ENCODE measurements at regions not wholly inside any gene's neighbourhood (a gene's known extent, or its start where the extent isn't known, plus 50 kb on each side); places are given as distances from the start of the nearest gene placed in this dataset.

DNA sequence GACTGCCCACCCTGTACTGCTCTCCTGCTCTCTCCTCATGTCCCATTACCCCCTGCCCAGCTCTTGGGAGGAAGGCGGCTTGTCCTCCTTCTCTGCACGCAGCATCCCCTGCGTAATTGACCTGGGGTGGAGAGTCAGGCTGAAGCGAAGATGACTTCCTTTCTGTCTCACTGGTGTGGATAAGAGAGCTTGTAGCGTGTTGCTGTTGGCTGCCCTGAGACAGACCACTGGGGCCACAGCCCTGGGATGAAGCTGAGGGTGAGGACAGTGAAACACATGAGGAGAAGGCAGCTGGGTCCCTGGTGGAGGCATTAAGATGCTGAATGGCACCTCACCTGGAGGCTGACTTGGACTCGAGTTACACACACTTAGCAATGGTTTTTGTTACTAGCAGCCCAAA is 310.3 kb upstream of the ZNF32 start:
- no peak for DNase-seq (ENCODE audit: low spot score)

DNA sequence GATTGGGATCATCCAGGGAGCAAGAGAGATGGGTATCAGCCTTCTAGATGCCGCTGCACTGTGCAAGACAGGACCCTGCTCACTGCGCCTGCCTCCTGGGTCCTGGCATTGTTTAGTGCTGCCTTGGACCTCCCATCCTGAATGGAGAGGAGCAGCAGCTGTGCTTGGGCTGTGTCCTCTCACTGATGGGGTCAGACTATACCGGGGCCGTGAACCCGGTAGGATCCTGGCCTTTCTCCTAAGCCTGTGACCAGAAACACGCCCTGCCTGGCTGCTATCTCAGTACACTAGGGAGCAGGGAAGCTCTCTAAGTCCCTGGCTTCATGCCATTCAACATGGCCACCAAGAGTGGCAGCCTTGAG is 309.4 kb upstream of the ZNF32 start:
- DNase-seq (ENCODE audit: low spot score) = no peak

DNA sequence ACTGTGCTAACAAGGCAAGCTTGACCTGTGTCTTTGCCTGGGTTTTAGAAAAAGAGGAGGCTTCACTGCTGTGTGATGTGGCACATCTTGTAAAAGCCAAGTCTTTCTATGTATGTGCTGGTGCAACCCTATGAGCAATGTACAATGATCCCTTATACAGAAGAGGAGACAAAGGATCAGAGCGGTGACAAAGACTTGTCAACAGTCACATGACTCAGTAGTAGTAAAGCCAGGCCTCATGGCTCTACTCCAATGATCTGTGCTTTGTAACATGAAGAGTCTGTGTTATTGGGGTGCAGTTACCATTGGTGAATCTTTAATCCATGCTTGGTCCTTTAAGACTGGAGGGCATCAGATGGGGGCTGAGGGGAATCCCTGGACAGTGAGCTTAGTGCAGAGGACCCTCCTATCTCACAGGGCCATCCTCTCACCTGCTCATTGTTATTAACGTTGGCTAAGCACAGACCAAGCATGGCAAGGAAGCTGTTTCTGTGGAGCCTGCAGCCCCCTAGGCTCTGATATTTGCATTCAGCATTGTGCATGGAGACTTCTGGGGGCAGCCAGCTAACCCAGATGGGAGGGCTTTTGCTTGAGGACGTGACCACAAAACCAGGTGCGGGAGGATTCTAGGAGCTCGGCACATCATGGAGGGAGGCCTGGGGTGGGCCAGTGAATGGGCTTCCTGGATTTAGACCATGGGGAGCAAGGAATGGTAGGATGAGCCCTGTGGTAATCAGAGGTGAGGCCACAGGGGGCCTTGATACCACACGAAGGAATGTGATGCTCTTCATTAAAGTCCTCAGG is 308.8 kb upstream of the ZNF32 start:
- no peak for DNase-seq (ENCODE audit: low spot score)

- DNase-seq (ENCODE audit: low spot score) = no peak
Observed at GRCh38 chr10:43955978-43956377, 307.3 kb upstream of the ZNF32 start.

DNA sequence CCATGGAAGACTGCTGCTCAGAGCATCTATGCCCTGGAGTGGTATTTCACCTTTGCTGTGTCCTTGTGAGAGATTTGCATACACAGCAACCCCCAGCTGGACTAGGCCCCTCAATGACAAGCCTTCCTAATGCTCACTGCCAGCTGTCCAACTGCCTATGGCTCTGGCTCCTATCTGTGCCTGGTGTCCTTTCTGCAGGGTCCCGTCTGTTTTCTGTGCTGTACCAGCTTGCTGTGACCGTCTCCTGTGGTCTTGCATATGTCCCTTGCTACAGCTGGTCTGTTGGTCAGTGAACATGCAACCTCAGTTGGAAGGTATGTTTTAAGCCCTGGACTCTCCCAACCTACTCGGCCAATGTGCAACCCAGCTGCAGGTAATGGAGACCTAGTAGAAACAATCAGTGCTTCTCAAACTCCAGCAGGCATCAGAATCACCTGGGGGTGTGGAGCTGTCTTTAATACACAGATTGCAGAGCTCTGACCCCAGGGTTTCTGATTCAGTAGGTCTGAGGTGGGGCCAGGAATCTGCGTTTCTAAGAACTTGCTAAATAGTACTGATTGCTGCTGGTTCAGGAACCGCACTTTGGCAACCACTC is 306.4 kb upstream of the ZNF32 start:
- DNase-seq (ENCODE audit: low spot score) = no peak

GRCh38 chr10:43953672-43954071 is 305.0 kb upstream of the ZNF32 start:
- DNase-seq (ENCODE audit: low spot score) = no peak

DNA sequence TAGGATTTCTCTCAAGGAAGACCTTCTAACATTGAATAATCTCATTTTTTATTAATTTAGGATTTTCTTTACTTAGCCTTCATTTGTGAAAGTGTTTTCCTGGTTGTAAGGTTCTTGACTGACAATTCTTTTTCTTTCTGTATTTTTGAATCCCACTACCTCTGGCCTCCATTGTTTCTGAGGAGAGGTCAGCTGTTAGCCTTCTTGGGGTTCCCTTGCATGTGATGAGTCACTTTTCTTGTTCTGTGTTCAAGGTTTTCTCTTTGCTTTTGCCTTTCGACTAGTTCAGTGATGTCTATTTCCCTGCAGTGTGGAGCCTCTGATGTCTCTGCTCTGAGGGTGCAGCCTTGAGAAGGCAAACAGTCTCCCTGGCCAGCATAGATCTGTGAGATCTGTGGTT is 304.1 kb upstream of the ZNF32 start:
- DNase-seq (ENCODE audit: low spot score) = no peak

DNA sequence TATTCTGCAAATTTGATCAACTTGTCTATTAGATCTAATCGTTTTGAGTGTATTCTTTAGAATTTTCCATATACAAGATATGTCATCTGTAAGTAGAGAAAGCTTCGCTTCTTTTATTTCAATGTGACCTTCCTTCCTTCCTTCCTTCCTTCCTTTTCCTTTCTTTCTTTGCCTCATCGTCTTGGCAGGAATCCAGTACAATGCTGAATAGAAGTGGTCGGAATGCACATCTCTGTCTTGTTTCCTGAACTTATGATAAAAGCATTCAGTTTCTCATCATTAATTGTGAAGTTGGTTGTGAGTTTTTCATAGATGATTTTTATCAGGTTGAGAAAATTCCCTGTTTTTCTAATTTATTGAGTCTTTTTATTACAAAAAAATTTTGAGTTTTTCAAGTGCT is 300.7 kb upstream of the ZNF32 start:
- no peak for DNase-seq (ENCODE audit: low spot score)

DNA sequence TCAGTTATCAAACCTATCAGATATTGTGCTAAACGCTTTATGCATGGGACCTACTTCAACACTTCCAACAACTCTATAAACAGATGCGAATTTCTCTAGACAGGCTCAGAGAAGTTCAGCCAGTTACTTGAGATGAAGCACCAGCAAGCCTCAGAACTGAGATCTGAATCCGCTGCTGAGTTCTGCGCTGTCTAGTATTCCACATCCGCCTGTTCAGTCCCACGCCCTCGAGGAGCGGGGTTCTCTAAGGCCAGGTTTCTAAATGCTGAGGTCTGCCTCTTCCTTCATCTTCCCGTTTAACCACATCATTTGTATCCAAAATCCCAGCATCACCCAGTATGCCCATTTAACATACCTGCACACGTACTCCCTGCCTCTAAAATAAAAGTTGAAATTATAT is 297.8 kb upstream of the ZNF32 start:
- no peak for DNase-seq (ENCODE audit: low spot score)

- DNase-seq (ENCODE audit: low spot score) = no peak
Observed at GRCh38 chr10:43945908-43946307, 297.2 kb upstream of the ZNF32 start.

GRCh38 chr10:43945094-43945730 is 296.5 kb upstream of the ZNF32 start:
- DNase-seq (ENCODE audit: low spot score) = no peak

GRCh38 chr10:43944381-43945093 is 295.9 kb upstream of the ZNF32 start:
- DNase-seq (ENCODE audit: low spot score) = no peak

- DNase-seq (ENCODE audit: low spot score) = no peak
Observed at GRCh38 chr10:43943818-43944360, 295.2 kb upstream of the ZNF32 start.

- no peak for DNase-seq (ENCODE audit: low spot score)
Observed at GRCh38 chr10:43943119-43943817, 294.6 kb upstream of the ZNF32 start.

- DNase-seq (ENCODE audit: low spot score) = no peak
Observed at GRCh38 chr10:43942096-43942850, 293.6 kb upstream of the ZNF32 start.

DNA sequence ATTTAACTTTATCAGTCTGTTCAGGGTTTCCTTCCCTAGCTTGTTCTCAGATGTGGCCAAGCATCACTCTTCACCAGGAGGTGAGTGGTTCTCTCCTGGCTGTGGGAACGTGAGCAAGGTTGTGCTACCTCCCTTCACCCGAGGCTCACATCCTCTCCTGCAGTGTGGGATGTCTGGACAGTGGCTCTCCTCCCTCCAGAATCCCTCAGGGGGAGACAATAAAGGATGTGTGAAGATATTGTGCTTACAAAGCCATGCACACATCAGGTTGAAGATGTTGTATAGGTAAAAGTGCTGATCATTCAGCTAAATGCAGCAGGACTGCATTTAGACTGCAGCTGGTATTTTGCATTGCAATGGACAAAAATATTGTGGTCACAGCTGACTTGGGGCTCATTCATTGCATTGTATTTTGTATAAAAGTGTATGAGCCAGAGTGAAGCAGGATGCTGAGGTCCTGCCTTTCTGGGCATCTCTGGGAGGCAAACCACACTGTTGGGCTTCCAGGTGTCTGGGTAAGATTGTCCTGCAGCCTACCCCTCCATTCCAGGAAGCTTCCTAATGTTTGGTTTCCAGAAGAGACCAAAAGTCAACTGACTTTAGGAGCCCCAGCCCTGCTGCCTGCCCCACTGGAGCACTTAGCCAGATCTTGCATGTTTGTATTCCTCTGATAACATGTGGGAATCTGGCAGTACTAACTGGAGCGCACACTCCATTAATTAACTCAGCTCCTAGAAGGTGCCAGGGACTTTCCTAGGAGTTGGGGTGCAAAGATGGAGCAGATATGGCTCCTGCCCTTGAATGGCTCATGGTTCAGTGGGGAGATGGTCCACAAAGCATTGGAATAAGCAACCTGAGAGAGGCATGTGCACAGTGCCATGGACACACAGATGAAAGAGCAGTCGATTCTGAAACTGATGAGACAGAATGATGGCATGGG is 292.5 kb upstream of the ZNF32 start:
- DNase-seq (ENCODE audit: low spot score) = no peak

DNA sequence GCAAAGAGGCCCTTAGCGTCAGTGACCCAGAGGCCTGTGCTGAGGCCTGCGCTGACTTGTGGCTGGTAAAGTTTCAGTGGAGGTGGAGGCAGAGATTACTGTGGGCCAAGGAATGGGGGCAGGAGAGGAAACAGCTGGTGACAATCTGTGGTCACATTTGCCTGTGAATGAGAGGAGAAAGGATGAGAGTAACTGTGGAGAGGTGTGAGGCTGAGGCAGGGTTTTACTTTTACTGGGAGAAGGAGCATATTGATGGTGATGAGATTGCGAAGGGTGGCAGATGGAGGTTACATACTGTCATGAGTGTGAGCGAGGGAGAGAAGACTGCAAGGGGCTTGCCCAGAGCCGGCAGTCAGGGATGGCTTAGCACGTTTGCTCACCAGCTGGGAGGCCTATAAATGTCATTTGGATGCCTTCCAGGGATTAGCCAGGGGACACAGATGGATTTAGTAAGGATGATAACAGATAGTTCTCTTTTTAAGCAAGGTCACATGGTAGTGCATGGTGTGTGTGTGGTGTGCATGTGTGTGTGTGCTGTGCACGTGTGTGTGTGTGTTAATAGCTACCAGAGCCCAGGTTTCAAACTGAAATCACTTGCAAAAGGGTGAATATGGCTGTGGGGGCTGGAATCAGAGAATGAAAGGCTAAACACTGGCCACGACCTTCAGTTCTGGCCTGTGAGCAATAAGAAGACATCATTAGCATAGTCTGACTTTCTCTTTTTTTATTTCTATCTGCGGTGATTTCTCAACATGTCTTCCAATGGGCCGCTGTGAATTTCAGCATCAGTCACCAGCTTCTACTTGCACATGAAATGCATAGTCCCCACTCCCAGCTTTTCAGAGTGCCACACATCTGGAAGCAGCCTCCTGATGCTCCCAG is 291.5 kb upstream of the ZNF32 start:
- DNase-seq (ENCODE audit: low spot score) = no peak

- DNase-seq (ENCODE audit: low spot score) = peak; percentile 39
Observed at GRCh38 chr10:43939389-43939938, 290.8 kb upstream of the ZNF32 start.

DNA sequence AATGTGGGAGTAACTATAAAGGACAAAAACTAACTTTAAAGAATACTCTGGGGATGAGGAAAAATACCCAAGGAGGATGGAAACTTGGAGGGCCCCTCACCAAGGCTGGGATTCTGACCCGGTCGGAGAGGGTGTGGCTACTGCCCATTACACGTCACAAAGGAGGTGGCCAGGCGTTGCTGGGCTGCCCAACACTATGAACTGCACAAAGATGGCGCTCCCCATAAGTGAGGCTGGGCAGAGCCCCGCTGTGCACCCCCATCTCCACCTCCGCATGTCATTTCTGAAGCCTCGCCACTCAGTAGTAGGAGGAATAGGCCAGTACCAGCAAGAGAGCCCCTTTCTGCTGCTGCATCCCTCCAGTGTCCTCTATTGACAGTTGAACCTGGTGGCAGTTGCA is 290.1 kb upstream of the ZNF32 start:
- no peak for DNase-seq (ENCODE audit: low spot score)
